DND-41 (cell line): ENCODE measurements at regions not wholly inside any gene's neighbourhood (a gene's known extent, or its start where the extent isn't known, plus 50 kb on each side); places are given as distances from the start of the nearest gene placed in this dataset.

Experiments used
- CTCF ChIP-seq: IDR thresholded peaks from 2 replicates; pipeline ENCODE4 v1.5.1; 2012; ENCODE audit warnings: borderline replicate concordance, low read length, moderate library complexity, mild to moderate bottlenecking; ENCODE audit not compliant: poor library complexity, severe bottlenecking; ENCODE audit errors: extremely low read depth
- EZH2 ChIP-seq: IDR thresholded peaks from 3 replicates; pipeline ENCODE4 v1.6.1; 2012; ENCODE audit warnings: borderline replicate concordance, low read depth, mild to moderate bottlenecking, moderate library complexity, low read length, inconsistent platforms; ENCODE audit not compliant: severe bottlenecking

GRCh38 chr6:9370480-9370879 lies 935.1 kb upstream of the SLC35B3 start:
- no peak for TF ChIP-seq CTCF
- no peak for TF ChIP-seq EZH2
